HEK293 (cell line): ENCODE measurements at regions not wholly inside any gene's neighbourhood (a gene's known extent, or its start where the extent isn't known, plus 50 kb on each side); places are given as distances from the start of the nearest gene placed in this dataset.

Experiments used
- ZNF140 ChIP-seq: fragments of 450-650 bp; formaldehyde crosslinking; IDR thresholded peaks from 2 replicates; pipeline ENCODE4 v1.5.1; 2016; ENCODE audit warnings: missing biosample characterization, missing genetic modification characterization
- ZNF596 ChIP-seq: fragments of 450-650 bp; IDR thresholded peaks from 2 replicates; pipeline ENCODE4 v1.5.0; 2018; ENCODE audit warnings: missing biosample characterization, mild to moderate bottlenecking, missing genetic modification characterization, moderate library complexity
- TF ChIP-seq, protein P1 (sequence below): fragments of 450-650 bp; formaldehyde crosslinking; IDR thresholded peaks from 2 replicates; pipeline ENCODE4 v1.5.1; 2016; ENCODE audit warnings: missing biosample characterization, missing genetic modification characterization

DNA sequence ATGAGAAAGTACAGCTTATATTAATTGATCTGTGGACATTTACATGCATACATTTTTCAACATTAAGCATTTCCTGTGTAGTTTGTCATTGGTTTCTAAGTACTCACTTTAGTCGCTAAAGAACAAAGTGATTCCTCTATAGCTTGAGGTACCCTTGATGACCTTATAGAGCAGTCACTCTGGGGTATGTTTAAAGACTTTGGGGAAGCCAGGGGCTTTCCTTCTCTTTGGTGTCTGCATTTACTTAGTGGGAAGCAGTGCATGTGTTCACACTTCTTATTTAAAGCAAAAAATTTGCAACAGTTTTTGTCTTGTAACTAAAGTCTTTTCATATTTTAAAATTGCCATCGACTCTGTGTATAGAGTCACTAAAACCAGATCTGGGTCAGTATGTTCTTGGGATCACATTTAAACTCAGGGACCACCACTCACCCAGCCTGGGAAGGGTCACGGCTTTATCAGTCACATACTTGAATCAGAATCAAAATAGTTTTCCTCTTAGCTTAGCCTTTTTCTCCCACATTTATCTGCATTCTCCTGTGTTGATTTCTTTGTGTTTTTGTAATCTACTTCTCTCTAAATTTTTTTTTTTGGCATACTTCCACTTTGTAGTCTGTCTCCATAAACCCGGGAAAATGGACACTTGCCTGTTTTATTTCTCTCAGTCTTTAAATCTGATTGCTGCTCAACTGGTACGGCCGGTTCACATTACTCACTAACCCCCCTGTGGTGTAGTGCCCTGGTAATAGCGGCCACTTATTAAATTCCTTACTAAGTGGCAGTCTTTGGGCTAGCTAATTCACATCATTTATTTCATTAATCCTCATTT lies 143.9 kb upstream of the FBN2 start:
- TF ChIP-seq ZNF140 (tag by site-specific recombination) (no peak), ZNF596 (tag by site-specific recombination) (no peak)
- TF ChIP-seq, protein P1, sequence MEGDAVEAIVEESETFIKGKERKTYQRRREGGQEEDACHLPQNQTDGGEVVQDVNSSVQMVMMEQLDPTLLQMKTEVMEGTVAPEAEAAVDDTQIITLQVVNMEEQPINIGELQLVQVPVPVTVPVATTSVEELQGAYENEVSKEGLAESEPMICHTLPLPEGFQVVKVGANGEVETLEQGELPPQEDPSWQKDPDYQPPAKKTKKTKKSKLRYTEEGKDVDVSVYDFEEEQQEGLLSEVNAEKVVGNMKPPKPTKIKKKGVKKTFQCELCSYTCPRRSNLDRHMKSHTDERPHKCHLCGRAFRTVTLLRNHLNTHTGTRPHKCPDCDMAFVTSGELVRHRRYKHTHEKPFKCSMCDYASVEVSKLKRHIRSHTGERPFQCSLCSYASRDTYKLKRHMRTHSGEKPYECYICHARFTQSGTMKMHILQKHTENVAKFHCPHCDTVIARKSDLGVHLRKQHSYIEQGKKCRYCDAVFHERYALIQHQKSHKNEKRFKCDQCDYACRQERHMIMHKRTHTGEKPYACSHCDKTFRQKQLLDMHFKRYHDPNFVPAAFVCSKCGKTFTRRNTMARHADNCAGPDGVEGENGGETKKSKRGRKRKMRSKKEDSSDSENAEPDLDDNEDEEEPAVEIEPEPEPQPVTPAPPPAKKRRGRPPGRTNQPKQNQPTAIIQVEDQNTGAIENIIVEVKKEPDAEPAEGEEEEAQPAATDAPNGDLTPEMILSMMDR (tag by site-specific recombination) = no peak
